Gastroesophageal sphincter (tissue), 3 donors: ENCODE measurements at regions not wholly inside any gene's neighbourhood (a gene's known extent, or its start where the extent isn't known, plus 50 kb on each side); places are given as distances from the start of the nearest gene placed in this dataset.

Source experiments
- EP300 ChIP-seq: sonication (generic); formaldehyde crosslinking; IDR thresholded peaks from one replicate; pipeline ENCODE4 v1.6.1; 2017; ENCODE audit warnings: antibody characterized with exemption, mild to moderate bottlenecking
- TF ChIP-seq, protein P1 (sequence below), 4 experiments: fragments of 200-600 bp in 2 of 4; fragments of 450-650 bp in 2 of 4; sonication (generic) in 1 of 4; IDR thresholded peaks; one replicate each; pipeline ENCODE4 v1.5.1; 2017 to 2019; ENCODE audit warnings: antibody characterized with exemption in 4 of 4, mild to moderate bottlenecking in 2 of 4, moderate library complexity in 2 of 4

DNA sequence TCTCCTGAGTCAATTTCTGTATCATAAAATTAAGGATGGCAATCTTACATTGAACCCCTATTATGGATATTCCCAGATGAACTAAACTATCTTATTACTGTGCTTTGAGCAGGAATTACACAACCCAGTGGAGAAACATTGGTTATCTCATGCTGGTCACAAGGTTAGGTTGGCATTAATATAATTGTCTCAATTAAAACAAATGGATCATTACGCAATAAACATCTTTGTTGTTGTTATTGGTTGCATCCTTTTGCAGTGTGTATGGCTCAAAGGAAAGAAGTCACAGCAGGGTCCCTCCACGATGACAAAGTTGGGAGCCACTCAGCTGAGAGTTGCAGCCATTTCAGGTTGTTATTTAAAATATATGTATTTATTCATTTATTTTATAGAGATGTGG, 297.0 kb upstream of the KLF4 start:
- TF ChIP-seq EP300 = no peak
- TF ChIP-seq, protein P1, sequence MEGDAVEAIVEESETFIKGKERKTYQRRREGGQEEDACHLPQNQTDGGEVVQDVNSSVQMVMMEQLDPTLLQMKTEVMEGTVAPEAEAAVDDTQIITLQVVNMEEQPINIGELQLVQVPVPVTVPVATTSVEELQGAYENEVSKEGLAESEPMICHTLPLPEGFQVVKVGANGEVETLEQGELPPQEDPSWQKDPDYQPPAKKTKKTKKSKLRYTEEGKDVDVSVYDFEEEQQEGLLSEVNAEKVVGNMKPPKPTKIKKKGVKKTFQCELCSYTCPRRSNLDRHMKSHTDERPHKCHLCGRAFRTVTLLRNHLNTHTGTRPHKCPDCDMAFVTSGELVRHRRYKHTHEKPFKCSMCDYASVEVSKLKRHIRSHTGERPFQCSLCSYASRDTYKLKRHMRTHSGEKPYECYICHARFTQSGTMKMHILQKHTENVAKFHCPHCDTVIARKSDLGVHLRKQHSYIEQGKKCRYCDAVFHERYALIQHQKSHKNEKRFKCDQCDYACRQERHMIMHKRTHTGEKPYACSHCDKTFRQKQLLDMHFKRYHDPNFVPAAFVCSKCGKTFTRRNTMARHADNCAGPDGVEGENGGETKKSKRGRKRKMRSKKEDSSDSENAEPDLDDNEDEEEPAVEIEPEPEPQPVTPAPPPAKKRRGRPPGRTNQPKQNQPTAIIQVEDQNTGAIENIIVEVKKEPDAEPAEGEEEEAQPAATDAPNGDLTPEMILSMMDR (IDR thresholded peaks at IDR 0.05) = no peak
